Inflammatory macrophage (primary cell): ENCODE measurements at regions not wholly inside any gene's neighbourhood (a gene's known extent, or its start where the extent isn't known, plus 50 kb on each side); places are given as distances from the start of the nearest gene placed in this dataset.

Experiments
- DNase-seq, 2 donors: peaks; one replicate each; pipeline ENCODE4 v3.0.0-alpha.2; 2020 to 2022

GRCh38 chr6:23320471-23321015, 751.2 kb downstream of the HDGFL1 start:
- DNase-seq: no peak

GRCh38 chr6:23323897-23324296, 754.5 kb downstream of the HDGFL1 start:
- no peak for DNase-seq

- no peak for DNase-seq
These were observed 755.7 kb downstream of the HDGFL1 start for GRCh38 chr6:23325065-23325464.

GRCh38 chr6:23327621-23328020, 758.3 kb downstream of the HDGFL1 start:
- no peak for DNase-seq

GRCh38 chr6:23329086-23329485, 759.7 kb downstream of the HDGFL1 start:
- no peak for DNase-seq

- DNase-seq: no peak
These were observed 761.3 kb downstream of the HDGFL1 start for GRCh38 chr6:23330632-23331031.

- no peak for DNase-seq
These were observed 765.0 kb downstream of the HDGFL1 start for GRCh38 chr6:23334360-23334759.

- no peak for DNase-seq
These were observed 766.5 kb downstream of the HDGFL1 start for GRCh38 chr6:23335894-23336293.

GRCh38 chr6:23339268-23339667, 769.9 kb downstream of the HDGFL1 start:
- DNase-seq: no peak

- DNase-seq: no peak
These were observed 770.9 kb downstream of the HDGFL1 start for GRCh38 chr6:23340271-23340670.

GRCh38 chr6:23343610-23344306, 774.4 kb downstream of the HDGFL1 start:
- no peak for DNase-seq

GRCh38 chr6:23348185-23348584, 777.8 kb upstream of the NRSN1 start:
- no peak for DNase-seq

- no peak for DNase-seq
These were observed 776.4 kb upstream of the NRSN1 start for GRCh38 chr6:23349521-23350147.

GRCh38 chr6:23350752-23351453, 775.1 kb upstream of the NRSN1 start:
- DNase-seq: no peak

- no peak for DNase-seq
These were observed 772.0 kb upstream of the NRSN1 start for GRCh38 chr6:23354004-23354403.

- no peak for DNase-seq
These were observed 768.7 kb upstream of the NRSN1 start for GRCh38 chr6:23357185-23357766.

GRCh38 chr6:23365732-23366131, 760.3 kb upstream of the NRSN1 start:
- DNase-seq: no peak

GRCh38 chr6:23367311-23367710, 758.7 kb upstream of the NRSN1 start:
- no peak for DNase-seq

GRCh38 chr6:23368557-23368956, 757.5 kb upstream of the NRSN1 start:
- no peak for DNase-seq

- DNase-seq: no peak
These were observed 756.0 kb upstream of the NRSN1 start for GRCh38 chr6:23370051-23370450.

GRCh38 chr6:23371132-23371915, 754.7 kb upstream of the NRSN1 start:
- DNase-seq: no peak

- no peak for DNase-seq
These were observed 748.2 kb upstream of the NRSN1 start for GRCh38 chr6:23377830-23378229.
